GM23338 (cell line): ENCODE measurements at regions not wholly inside any gene's neighbourhood (a gene's known extent, or its start where the extent isn't known, plus 50 kb on each side); places are given as distances from the start of the nearest gene placed in this dataset.

Experiments used
- ATAC-seq: fragments of 200-7000 bp; cut with Tn5 transposase; 3 replicates; pipeline ENCODE4 v1.9.1; 2020
- DNase-seq: peaks from one replicate; pipeline ENCODE4 v3.0.0-alpha.2; 2015; ENCODE audit warnings: low spot score
- H2AFZ ChIP-seq: fragments of 200-600 bp; sonication (generic); 2 replicates; pipeline ENCODE4 v1.8.0; 2016; ENCODE audit warnings: antibody characterized with exemption, mild to moderate bottlenecking, moderate library complexity
- H3F3A ChIP-seq: fragments of 200-600 bp; sonication (generic); replicated peaks from 2 replicates; pipeline ENCODE4 v1.8.0; 2017; ENCODE audit warnings: antibody characterized with exemption, mixed run types, low read depth
- H3K27ac ChIP-seq: fragments of 200-600 bp; sonication (generic); 2 replicates; pipeline ENCODE4 v1.6.1; 2016; ENCODE audit warnings: low read depth
- H3K27me3 ChIP-seq: fragments of 200-600 bp; sonication (generic); 2 replicates; pipeline ENCODE4 v1.8.0; 2016; ENCODE audit warnings: mild to moderate bottlenecking, mixed run types, moderate library complexity; ENCODE audit not compliant: insufficient read depth
- H3K36me3 ChIP-seq: fragments of 200-600 bp; sonication (generic); 2 replicates; pipeline ENCODE4 v1.8.0; 2016; ENCODE audit warnings: mild to moderate bottlenecking; ENCODE audit not compliant: insufficient read depth
- H3K4me1 ChIP-seq: fragments of 200-600 bp; sonication (generic); 2 replicates; pipeline ENCODE4 v1.8.0; 2016; ENCODE audit warnings: mild to moderate bottlenecking, moderate library complexity; ENCODE audit not compliant: insufficient read depth
- H3K4me2 ChIP-seq: fragments of 200-600 bp; sonication (generic); 2 replicates; pipeline ENCODE4 v1.7.1; 2017; ENCODE audit warnings: mixed run types
- H3K4me3 ChIP-seq: fragments of 200-600 bp; sonication (generic); 2 replicates; pipeline ENCODE4 v1.6.1; 2016; ENCODE audit warnings: mixed run types
- H3K79me2 ChIP-seq: fragments of 200-600 bp; sonication (generic); replicated peaks from 2 replicates; pipeline ENCODE4 v1.8.0; 2017; ENCODE audit warnings: mild to moderate bottlenecking; ENCODE audit not compliant: insufficient read depth
- H3K9me2 ChIP-seq: fragments of 200-600 bp; sonication (generic); 2 replicates; pipeline ENCODE4 v1.8.0; 2017; ENCODE audit not compliant: insufficient read depth
- H4K20me1 ChIP-seq: fragments of 200-600 bp; sonication (generic); replicated peaks from 2 replicates; pipeline ENCODE4 v1.8.0; 2017; ENCODE audit warnings: mild to moderate bottlenecking; ENCODE audit not compliant: insufficient read depth
- H3K27ac Mint-ChIP-seq: 2 replicates; pipeline ENCODE4 v1.8.0; 2020; ENCODE audit warnings: inconsistent platforms, mild to moderate bottlenecking, moderate library complexity, mixed read lengths
- H3K27me3 Mint-ChIP-seq: 3 replicates; pipeline ENCODE4 v1.8.0; 2022; ENCODE audit warnings: low read depth, mild to moderate bottlenecking, moderate library complexity, mixed read lengths, inconsistent platforms; ENCODE audit not compliant: insufficient read depth, poor library complexity
- H3K36me3 Mint-ChIP-seq: 3 replicates; pipeline ENCODE4 v1.8.0; 2021; ENCODE audit warnings: low read depth, mild to moderate bottlenecking, inconsistent platforms, moderate library complexity, mixed read lengths
- H3K4me1 Mint-ChIP-seq: 3 replicates; pipeline ENCODE4 v1.8.0; 2020; ENCODE audit warnings: mild to moderate bottlenecking, inconsistent platforms, mixed read lengths
- H3K4me3 Mint-ChIP-seq: 3 replicates; pipeline ENCODE4 v1.8.0; 2021; ENCODE audit warnings: moderate library complexity, mild to moderate bottlenecking, inconsistent platforms, mixed read lengths
- H3K9me3 Mint-ChIP-seq: 3 replicates; pipeline ENCODE4 v1.8.0; 2020; ENCODE audit warnings: moderate library complexity, mild to moderate bottlenecking, inconsistent platforms, mixed read lengths
- CREB1 ChIP-seq: fragments of 250-450 bp; sonication (Bioruptor Pico); IDR thresholded peaks from 2 replicates; pipeline ENCODE4 v1.5.0; 2020; ENCODE audit warnings: low read depth, mild to moderate bottlenecking, moderate library complexity
- EZH2 ChIP-seq: fragments of 200-600 bp; sonication (generic); IDR thresholded peaks from one replicate; pipeline ENCODE4 v1.8.0; 2017; ENCODE audit warnings: antibody characterized with exemption, mild to moderate bottlenecking, low read depth; ENCODE audit not compliant: unreplicated experiment
- EZH2phosphoT487 ChIP-seq: fragments of 200-600 bp; sonication (generic); IDR thresholded peaks from one replicate; pipeline ENCODE4 v1.8.1; 2018; ENCODE audit warnings: antibody characterized with exemption; ENCODE audit not compliant: unreplicated experiment
- POLR2AphosphoS5 ChIP-seq: IDR thresholded peaks from 2 replicates; pipeline ENCODE4 v1.6.1; 2016; ENCODE audit warnings: antibody characterized with exemption, low read depth
- STAT1 ChIP-seq: IDR thresholded peaks from one replicate; pipeline ENCODE4 v1.6.1; 2016; ENCODE audit warnings: antibody characterized with exemption; ENCODE audit not compliant: unreplicated experiment
- TF ChIP-seq, protein P1 (sequence below), 2 experiments: fragments of 200-600 bp in 1 of 2; sonication (generic) in 1 of 2; conservative IDR thresholded peaks; 2 replicates each; pipeline versions ENCODE4 v1.5.1 to v1.6.1; 2016 to 2017; ENCODE audit warnings: antibody characterized with exemption in 2 of 2, low read depth in 2 of 2, mild to moderate bottlenecking in 2 of 2, moderate library complexity in 1 of 2
- TF ChIP-seq, protein P2 (sequence below): IDR thresholded peaks from one replicate; pipeline ENCODE4 v1.6.1; 2018; ENCODE audit warnings: antibody characterized with exemption; ENCODE audit not compliant: unreplicated experiment
- TF ChIP-seq, protein P3 (sequence below): IDR thresholded peaks from 2 replicates; pipeline ENCODE4 v1.6.1; 2016; ENCODE audit warnings: antibody characterized with exemption

- Mint-ChIP-seq H3K27me3 (peaks cover 83% of the 10 kb centered on the region), H3K36me3 (no peaks in the 10 kb centered on the region), H3K4me3 (peak overlapping the region; percentile 85), H3K9me3 (0 out of 3 replicates have a peak, but pooled peaks cover 4% of the 10 kb centered on the region), H3K27ac (no peak overlapping the region), H3K4me1 (peaks cover 48% of the 10 kb centered on the region)
- Histone ChIP-seq H3K27me3 (peaks cover 98% of the 10 kb centered on the region), H2AFZ (0 out of 2 replicates have a peak overlapping the region, but pooled peaks have one; percentile 84), H3K4me2 (peak overlapping the region; percentile 98), H3K4me1 (peaks cover 57% of the 10 kb centered on the region), H3K27ac (no peak overlapping the region), H3F3A (peaks cover 6% of the 10 kb centered on the region; the same call in 1 of the 2 replicates), H4K20me1 (no peaks in the 10 kb centered on the region), H3K36me3 (no peaks in the 10 kb centered on the region), H3K79me2 (no peaks in the 10 kb centered on the region), H3K4me3 (peak overlapping the region; percentile 86), H3K9me2 (no peaks in the 10 kb centered on the region)
- no peak for ATAC-seq
- peak; percentile 32 for DNase-seq
- TF ChIP-seq STAT1 = no peak
- peak; percentile 79 for TF ChIP-seq EZH2phosphoT487
- peak; percentile 96 for TF ChIP-seq EZH2
Measured at GRCh38 chr1:217138173-217138765, 415.0 kb upstream of the ESRRG start.

GRCh38 chr1:217137210-217137881, 414.1 kb upstream of the ESRRG start:
- DNase-seq (peak; percentile 66), ATAC-seq (peak; percentile 24)
- peaks cover 6% of the 10 kb centered on the region; the same call in 1 of the 2 replicates for H3F3A ChIP-seq
- H3K27me3 ChIP-seq = peaks cover 100% of the 10 kb centered on the region
- H3K4me2 ChIP-seq = peak overlapping the region; percentile 98
- H3K27ac ChIP-seq = no peak overlapping the region
- H3K36me3 Mint-ChIP-seq = no peaks in the 10 kb centered on the region
- peaks cover 92% of the 10 kb centered on the region for H3K27me3 Mint-ChIP-seq
- H3K4me1 Mint-ChIP-seq = peaks cover 54% of the 10 kb centered on the region
- no peaks in the 10 kb centered on the region for H3K79me2 ChIP-seq
- H4K20me1 ChIP-seq = no peaks in the 10 kb centered on the region
- H3K36me3 ChIP-seq = no peaks in the 10 kb centered on the region
- peak overlapping the region; percentile 100 for H2AFZ ChIP-seq
- H3K4me3 ChIP-seq = peak overlapping the region; percentile 86
- H3K9me3 Mint-ChIP-seq = 0 out of 3 replicates have a peak, but pooled peaks cover 4% of the 10 kb centered on the region
- no peaks in the 10 kb centered on the region for H3K9me2 ChIP-seq
- H3K4me3 Mint-ChIP-seq = peak overlapping the region; percentile 85
- no peak overlapping the region for H3K27ac Mint-ChIP-seq
- peaks cover 60% of the 10 kb centered on the region for H3K4me1 ChIP-seq
- TF ChIP-seq EZH2 = peak; percentile 72
- TF ChIP-seq POLR2AphosphoS5 = no peak
- TF ChIP-seq STAT1 = no peak
- no peak for TF ChIP-seq CREB1
- TF ChIP-seq, protein P1, sequence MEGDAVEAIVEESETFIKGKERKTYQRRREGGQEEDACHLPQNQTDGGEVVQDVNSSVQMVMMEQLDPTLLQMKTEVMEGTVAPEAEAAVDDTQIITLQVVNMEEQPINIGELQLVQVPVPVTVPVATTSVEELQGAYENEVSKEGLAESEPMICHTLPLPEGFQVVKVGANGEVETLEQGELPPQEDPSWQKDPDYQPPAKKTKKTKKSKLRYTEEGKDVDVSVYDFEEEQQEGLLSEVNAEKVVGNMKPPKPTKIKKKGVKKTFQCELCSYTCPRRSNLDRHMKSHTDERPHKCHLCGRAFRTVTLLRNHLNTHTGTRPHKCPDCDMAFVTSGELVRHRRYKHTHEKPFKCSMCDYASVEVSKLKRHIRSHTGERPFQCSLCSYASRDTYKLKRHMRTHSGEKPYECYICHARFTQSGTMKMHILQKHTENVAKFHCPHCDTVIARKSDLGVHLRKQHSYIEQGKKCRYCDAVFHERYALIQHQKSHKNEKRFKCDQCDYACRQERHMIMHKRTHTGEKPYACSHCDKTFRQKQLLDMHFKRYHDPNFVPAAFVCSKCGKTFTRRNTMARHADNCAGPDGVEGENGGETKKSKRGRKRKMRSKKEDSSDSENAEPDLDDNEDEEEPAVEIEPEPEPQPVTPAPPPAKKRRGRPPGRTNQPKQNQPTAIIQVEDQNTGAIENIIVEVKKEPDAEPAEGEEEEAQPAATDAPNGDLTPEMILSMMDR (conservative IDR thresholded peaks at IDR 0.05; ENCODE audit: low read depth in 2 of 2) = no peak
- peak; percentile 10 for TF ChIP-seq EZH2phosphoT487

GRCh38 chr1:217136895-217137205, 413.6 kb upstream of the ESRRG start:
- H3K27me3 Mint-ChIP-seq = peaks cover 97% of the 10 kb centered on the region
- Histone ChIP-seq H3K4me3 (peak overlapping the region; percentile 86), H3K9me2 (no peaks in the 10 kb centered on the region), H4K20me1 (no peaks in the 10 kb centered on the region), H3K36me3 (no peaks in the 10 kb centered on the region), H3K4me1 (peaks cover 55% of the 10 kb centered on the region), H3K79me2 (no peaks in the 10 kb centered on the region), H3F3A (peaks cover 6% of the 10 kb centered on the region; the same call in 1 of the 2 replicates), H3K27me3 (peaks cover 100% of the 10 kb centered on the region), H3K27ac (no peak overlapping the region), H3K4me2 (peak overlapping the region; percentile 98), H2AFZ (peak overlapping the region; percentile 100)
- DNase-seq (peak; percentile 46), ATAC-seq (no peak; the same call in 2 of the 3 replicates)
- no peak overlapping the region for H3K27ac Mint-ChIP-seq
- 0 out of 3 replicates have a peak, but pooled peaks cover 4% of the 10 kb centered on the region for H3K9me3 Mint-ChIP-seq
- H3K4me1 Mint-ChIP-seq = peaks cover 51% of the 10 kb centered on the region
- TF ChIP-seq STAT1 (no peak), EZH2 (peak; percentile 7), POLR2AphosphoS5 (no peak), EZH2phosphoT487 (no peak)
- TF ChIP-seq, protein P2, sequence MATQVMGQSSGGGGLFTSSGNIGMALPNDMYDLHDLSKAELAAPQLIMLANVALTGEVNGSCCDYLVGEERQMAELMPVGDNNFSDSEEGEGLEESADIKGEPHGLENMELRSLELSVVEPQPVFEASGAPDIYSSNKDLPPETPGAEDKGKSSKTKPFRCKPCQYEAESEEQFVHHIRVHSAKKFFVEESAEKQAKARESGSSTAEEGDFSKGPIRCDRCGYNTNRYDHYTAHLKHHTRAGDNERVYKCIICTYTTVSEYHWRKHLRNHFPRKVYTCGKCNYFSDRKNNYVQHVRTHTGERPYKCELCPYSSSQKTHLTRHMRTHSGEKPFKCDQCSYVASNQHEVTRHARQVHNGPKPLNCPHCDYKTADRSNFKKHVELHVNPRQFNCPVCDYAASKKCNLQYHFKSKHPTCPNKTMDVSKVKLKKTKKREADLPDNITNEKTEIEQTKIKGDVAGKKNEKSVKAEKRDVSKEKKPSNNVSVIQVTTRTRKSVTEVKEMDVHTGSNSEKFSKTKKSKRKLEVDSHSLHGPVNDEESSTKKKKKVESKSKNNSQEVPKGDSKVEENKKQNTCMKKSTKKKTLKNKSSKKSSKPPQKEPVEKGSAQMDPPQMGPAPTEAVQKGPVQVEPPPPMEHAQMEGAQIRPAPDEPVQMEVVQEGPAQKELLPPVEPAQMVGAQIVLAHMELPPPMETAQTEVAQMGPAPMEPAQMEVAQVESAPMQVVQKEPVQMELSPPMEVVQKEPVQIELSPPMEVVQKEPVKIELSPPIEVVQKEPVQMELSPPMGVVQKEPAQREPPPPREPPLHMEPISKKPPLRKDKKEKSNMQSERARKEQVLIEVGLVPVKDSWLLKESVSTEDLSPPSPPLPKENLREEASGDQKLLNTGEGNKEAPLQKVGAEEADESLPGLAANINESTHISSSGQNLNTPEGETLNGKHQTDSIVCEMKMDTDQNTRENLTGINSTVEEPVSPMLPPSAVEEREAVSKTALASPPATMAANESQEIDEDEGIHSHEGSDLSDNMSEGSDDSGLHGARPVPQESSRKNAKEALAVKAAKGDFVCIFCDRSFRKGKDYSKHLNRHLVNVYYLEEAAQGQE = no peak
- TF ChIP-seq, protein P3, sequence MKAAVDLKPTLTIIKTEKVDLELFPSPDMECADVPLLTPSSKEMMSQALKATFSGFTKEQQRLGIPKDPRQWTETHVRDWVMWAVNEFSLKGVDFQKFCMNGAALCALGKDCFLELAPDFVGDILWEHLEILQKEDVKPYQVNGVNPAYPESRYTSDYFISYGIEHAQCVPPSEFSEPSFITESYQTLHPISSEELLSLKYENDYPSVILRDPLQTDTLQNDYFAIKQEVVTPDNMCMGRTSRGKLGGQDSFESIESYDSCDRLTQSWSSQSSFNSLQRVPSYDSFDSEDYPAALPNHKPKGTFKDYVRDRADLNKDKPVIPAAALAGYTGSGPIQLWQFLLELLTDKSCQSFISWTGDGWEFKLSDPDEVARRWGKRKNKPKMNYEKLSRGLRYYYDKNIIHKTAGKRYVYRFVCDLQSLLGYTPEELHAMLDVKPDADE = no peak
- no peaks in the 10 kb centered on the region for H3K36me3 Mint-ChIP-seq
- H3K4me3 Mint-ChIP-seq = peak overlapping the region; percentile 85
